Natural killer cell (primary cell): ENCODE measurements at regions not wholly inside any gene's neighbourhood (a gene's known extent, or its start where the extent isn't known, plus 50 kb on each side); places are given as distances from the start of the nearest gene placed in this dataset.
"Not testable (repeated sequence)": the region's sequence is repeated elsewhere in the genome, so short reads cannot be mapped to it uniquely, and the experiment has no call there.

Experiments
- ATAC-seq, 3 donors: fragments of 150-1000 bp in 2 of 3; fragments of 200-7000 bp in 1 of 3; cut with Tn5 transposase; 1 replicate in 1 of 3; 2 replicates in 2 of 3; pipeline ENCODE4 v1.10.0; 2021; ENCODE audit warnings: mild to moderate bottlenecking in 2 of 3, moderate library complexity in 2 of 3
- DNase-seq, 2 donors: peaks; one replicate each; pipeline versions ENCODE4 v3.0.0 to v3.0.0-alpha.2; 2013 to 2021; ENCODE audit warnings: mixed read lengths in 1 of 2
- H3K27ac ChIP-seq: one replicate; pipeline ENCODE4 v1.5.1; 2013; ENCODE audit warnings: mild to moderate bottlenecking, low read length
- H3K27me3 ChIP-seq: one replicate; pipeline ENCODE4 v1.6.1; 2013; ENCODE audit warnings: low read length; ENCODE audit not compliant: control insufficient read depth, insufficient read depth
- H3K36me3 ChIP-seq: one replicate; pipeline ENCODE4 v1.6.1; 2013; ENCODE audit warnings: low read length; ENCODE audit not compliant: control insufficient read depth, insufficient read depth
- H3K4me1 ChIP-seq: one replicate; pipeline ENCODE4 v1.6.1; 2013; ENCODE audit warnings: low read length; ENCODE audit not compliant: control insufficient read depth, insufficient read depth
- H3K4me3 ChIP-seq: one replicate; pipeline ENCODE4 v1.5.1; 2013; ENCODE audit warnings: low read length
- H3K9me3 ChIP-seq: one replicate; pipeline ENCODE4 v1.6.1; 2013; ENCODE audit warnings: low read length; ENCODE audit not compliant: control insufficient read depth, insufficient read depth
- H3K27ac Mint-ChIP-seq, 2 donors: one replicate each; pipeline ENCODE4 v1.8.0; 2022; ENCODE audit warnings: mild to moderate bottlenecking in 2 of 2, mixed read lengths in 2 of 2, moderate library complexity in 1 of 2
- H3K27me3 Mint-ChIP-seq, 2 donors: one replicate each; pipeline ENCODE4 v1.8.0; 2022; ENCODE audit warnings: low read depth in 2 of 2, mixed read lengths in 2 of 2
- H3K36me3 Mint-ChIP-seq: one replicate; pipeline ENCODE4 v1.8.0; 2022; ENCODE audit warnings: mixed read lengths
- H3K4me1 Mint-ChIP-seq, 2 donors: one replicate each; pipeline ENCODE4 v1.8.0; 2022; ENCODE audit warnings: mixed read lengths in 2 of 2
- H3K4me3 Mint-ChIP-seq: one replicate; pipeline ENCODE4 v1.8.0; 2022; ENCODE audit warnings: mild to moderate bottlenecking, moderate library complexity, mixed read lengths
- H3K9me3 Mint-ChIP-seq, 2 donors: one replicate each; pipeline ENCODE4 v1.8.0; 2022; ENCODE audit warnings: mixed read lengths in 2 of 2
- CTCF ChIP-seq: fragments of 200-600 bp; IDR thresholded peaks from one replicate; pipeline ENCODE4 v1.8.0; 2022; ENCODE audit warnings: antibody characterized with exemption
- WGBS: methylation state at CpG from one replicate; pipeline ENCODE4 v1.1.7; 2013; ENCODE audit warnings: missing lambda C conversion rate; ENCODE audit not compliant: insufficient coverage; 5-methylcytosine and 5-hydroxymethylcytosine counted together
- intact Hi-C: fragments of 100-400 bp; cut with micrococcal nuclease; formaldehyde crosslinking; loops from one replicate; pipeline ENCODE4 v1.14.2; 2022

GRCh38 chr4:181855307-181855706 is 387.9 kb upstream of the TENM3 start:
- no peak for TF ChIP-seq CTCF
- Mint-ChIP-seq H3K9me3 (peaks cover 17 to 19% of the 10 kb centered on the region in 2 donors), H3K36me3 (peaks cover 7% of the 10 kb centered on the region), H3K4me3 (no peak overlapping the region), H3K4me1 (no peaks in the 10 kb centered on the region), H3K27me3 (no peaks in the 10 kb centered on the region), H3K27ac (no peak overlapping the region)
- intact Hi-C loops: no loop called here
- no peak for ATAC-seq
- Histone ChIP-seq H3K4me3 (no peak overlapping the region), H3K4me1 (no peaks in the 10 kb centered on the region), H3K9me3 (peaks cover 7% of the 10 kb centered on the region), H3K36me3 (no peaks in the 10 kb centered on the region), H3K27ac (no peak overlapping the region), H3K27me3 (no peaks in the 10 kb centered on the region)
- no peak for DNase-seq
- no CpG with 5 or more reads among the region's 1 CpG for WGBS

GRCh38 chr4:181857471-181857870 is 385.7 kb upstream of the TENM3 start:
- H3K36me3 ChIP-seq, intact Hi-C loops, DNase-seq, H3K9me3 ChIP-seq, H3K27me3 ChIP-seq, H3K4me3 ChIP-seq, H3K27ac Mint-ChIP-seq, H3K27me3 Mint-ChIP-seq, H3K27ac ChIP-seq, H3K36me3 Mint-ChIP-seq, ATAC-seq, H3K4me1 ChIP-seq, H3K4me3 Mint-ChIP-seq, H3K4me1 Mint-ChIP-seq: not testable (repeated sequence)
- H3K9me3 Mint-ChIP-seq: peaks cover 18 to 24% of the 10 kb centered on the region in 2 donors
- 87% methylated on average over 1 of the region's 1 CpG for WGBS

GRCh38 chr4:181858741-181859140 is 384.5 kb upstream of the TENM3 start:
- no peaks in the 10 kb centered on the region for H3K4me1 Mint-ChIP-seq
- no peaks in the 10 kb centered on the region for H3K27me3 Mint-ChIP-seq
- Histone ChIP-seq H3K4me1 (no peaks in the 10 kb centered on the region), H3K4me3 (no peak overlapping the region), H3K9me3 (peaks cover 7% of the 10 kb centered on the region), H3K27ac (no peak overlapping the region), H3K27me3 (no peaks in the 10 kb centered on the region), H3K36me3 (no peaks in the 10 kb centered on the region)
- WGBS: 96% methylated on average over 3 of the region's 4 CpGs
- H3K27ac Mint-ChIP-seq: no peak overlapping the region
- peaks cover 18 to 24% of the 10 kb centered on the region in 2 donors for H3K9me3 Mint-ChIP-seq
- TF ChIP-seq CTCF: no peak
- H3K36me3 Mint-ChIP-seq: peaks cover 7% of the 10 kb centered on the region
- intact Hi-C loops: no loop called here
- H3K4me3 Mint-ChIP-seq: no peak overlapping the region
- no peak for ATAC-seq
- DNase-seq: no peak

GRCh38 chr4:181859439-181859838 is 383.8 kb upstream of the TENM3 start:
- peaks cover 18 to 26% of the 10 kb centered on the region in 2 donors for H3K9me3 Mint-ChIP-seq
- H3K27me3 Mint-ChIP-seq: no peaks in the 10 kb centered on the region
- DNase-seq (no peak), ATAC-seq (no peak)
- Histone ChIP-seq H3K4me1 (no peaks in the 10 kb centered on the region), H3K27ac (no peak overlapping the region), H3K36me3 (no peaks in the 10 kb centered on the region), H3K9me3 (peaks cover 7% of the 10 kb centered on the region), H3K4me3 (no peak overlapping the region), H3K27me3 (no peaks in the 10 kb centered on the region)
- 100% methylated on average over 1 of the region's 2 CpGs for WGBS
- no peak overlapping the region for H3K27ac Mint-ChIP-seq
- peaks cover 6% of the 10 kb centered on the region for H3K36me3 Mint-ChIP-seq
- intact Hi-C loops: no loop called here
- TF ChIP-seq CTCF: no peak
- H3K4me1 Mint-ChIP-seq: no peaks in the 10 kb centered on the region
- no peak overlapping the region for H3K4me3 Mint-ChIP-seq
